K562 (cell line): ENCODE measurements at regions not wholly inside any gene's neighbourhood (a gene's known extent, or its start where the extent isn't known, plus 50 kb on each side); places are given as distances from the start of the nearest gene placed in this dataset.

Source experiments
- ATAC-seq: fragments of 200-7000 bp; cut with Tn5 transposase; 3 replicates; pipeline ENCODE4 v1.9.1; 2020; ENCODE audit warnings: moderate library complexity
- BruUV-seq: library from RNA; stranded (reverse); fragments of 400-500 nt; replicated peaks from 2 replicates; lab custom pipeline; 2021; lab: Mats Ljungman, UMichigan
- CTCF ChIA-PET: fragments of 300-600 bp; formaldehyde crosslinking; extraction: SDS; loops from one replicate; lab custom pipeline; 2021; ENCODE audit warnings: low intra/inter-chr PET ratio; lab: Yijun Ruan, JAX
- POLR2A ChIA-PET: fragments of 300-600, 350-650 bp; sonication (Branson Sonifier 250); formaldehyde crosslinking; extraction: SDS; loops from one replicate; lab custom pipeline; 2021; ENCODE audit warnings: antibody characterized with exemption, inconsistent platforms; lab: Yijun Ruan, JAX
- DNase-seq, 4 experiments: peaks; one replicate each; pipeline versions ENCODE4 v3.0.0 to v3.0.0-alpha.2; 2011 to 2018; ENCODE audit warnings: low spot score in 3 of 4, mixed read lengths in 3 of 4; ENCODE audit errors: extremely low read depth in 1 of 4
- FAIRE-seq: peaks from 2 replicates; lab custom pipeline; 2011; peaks lifted over from hg19 to GRCh38; lab: Jason Lieb, UNC
- H2AFZ ChIP-seq: 2 replicates; pipeline ENCODE4 v1.6.0; 2011; ENCODE audit warnings: low read depth, low read length, control low read depth, inconsistent platforms
- H3K27ac ChIP-seq: fragments of 200-600 bp; 3 replicates; pipeline ENCODE4 v1.8.0; 2011; ENCODE audit warnings: low read depth, mild to moderate bottlenecking, control low read depth, inconsistent platforms, low read length, moderate library complexity, mixed read lengths; ENCODE audit errors: extremely low read depth
- H3K27me3 ChIP-seq, 2 experiments: fragments of 300-600 bp in 1 of 2; 2 replicates in 1 of 2; 3 replicates in 1 of 2; pipeline versions ENCODE4 v1.6.0 to v1.8.0; 2011; ENCODE audit warnings: inconsistent platforms in 2 of 2, low read length in 2 of 2, mild to moderate bottlenecking in 1 of 2, mixed read lengths in 1 of 2, moderate library complexity in 1 of 2; ENCODE audit not compliant: control insufficient read depth in 2 of 2, insufficient read depth in 2 of 2
- H3K36me3 ChIP-seq: fragments of 300-600 bp; 3 replicates; pipeline ENCODE4 v1.8.0; 2011; ENCODE audit warnings: mild to moderate bottlenecking, low read length, inconsistent platforms; ENCODE audit not compliant: control insufficient read depth, insufficient read depth
- H3K4me1 ChIP-seq, 2 experiments: fragments of 200-600 bp in 1 of 2; replicated peaks in 1 of 2; 2 replicates in 1 of 2; 3 replicates in 1 of 2; pipeline versions ENCODE4 v1.5.1 to v1.8.0; 2011; ENCODE audit warnings: inconsistent platforms in 2 of 2, low read length in 2 of 2, mild to moderate bottlenecking in 1 of 2, mixed read lengths in 1 of 2, moderate library complexity in 1 of 2; ENCODE audit not compliant: control insufficient read depth in 2 of 2, insufficient read depth in 2 of 2
- H3K4me2 ChIP-seq: 2 replicates; pipeline ENCODE4 v1.6.1; 2011; ENCODE audit warnings: low read length, control low read depth, inconsistent platforms, mixed read lengths; ENCODE audit not compliant: insufficient read depth
- H3K4me3 ChIP-seq: fragments of 200-600 bp; sonication (generic), shearing (Covaris generic); 2 replicates; pipeline ENCODE4 v1.5.1; 2016; ENCODE audit warnings: control low read depth, inconsistent platforms
- H3K79me2 ChIP-seq: fragments of 200-600 bp; 3 replicates; pipeline ENCODE4 v1.8.0; 2011; ENCODE audit warnings: low read length, inconsistent platforms; ENCODE audit not compliant: control insufficient read depth, insufficient read depth
- H3K9ac ChIP-seq, 2 experiments: 2 replicates each; pipeline versions ENCODE4 v1.6.0 to v1.6.1; 2011; ENCODE audit warnings: low read depth in 2 of 2, low read length in 2 of 2, control low read depth in 1 of 2, inconsistent platforms in 1 of 2, mild to moderate bottlenecking in 1 of 2, mixed read lengths in 1 of 2; ENCODE audit not compliant: insufficient read depth in 1 of 2
- H3K9me1 ChIP-seq: one replicate; pipeline ENCODE4 v1.6.0; 2011; ENCODE audit warnings: inconsistent platforms, mild to moderate bottlenecking, low read length, moderate library complexity; ENCODE audit not compliant: control insufficient read depth, insufficient read depth
- H3K9me3 ChIP-seq: replicated peaks from 2 replicates; pipeline ENCODE4 v1.5.1; 2011; ENCODE audit warnings: low read depth, low read length, inconsistent platforms; ENCODE audit not compliant: control insufficient read depth, insufficient read depth
- H4K20me1 ChIP-seq: replicated peaks from 2 replicates; pipeline ENCODE4 v1.6.1; 2011; ENCODE audit warnings: low read length, inconsistent platforms, mixed read lengths; ENCODE audit not compliant: control insufficient read depth, insufficient read depth
- CUX1 ChIP-seq: fragments of 200-800 bp; sonication (Bioruptor generic); IDR thresholded peaks from 2 replicates; pipeline ENCODE4 v1.6.1; 2016; ENCODE audit warnings: missing genetic modification characterization, missing compliant biosample characterization
- HEY1 ChIP-seq: fragments of 250-450 bp; sonication (Bioruptor Pico); IDR thresholded peaks from 2 replicates; pipeline ENCODE4 v1.5.0; 2020; ENCODE audit warnings: mild to moderate bottlenecking, moderate library complexity, borderline replicate concordance
- LEF1 ChIP-seq: fragments of 450-650 bp; IDR thresholded peaks from 2 replicates; pipeline ENCODE4 v1.6.1; 2016; ENCODE audit warnings: mild to moderate bottlenecking
- USF1 ChIP-seq: sonication (generic); formaldehyde crosslinking; IDR thresholded peaks from 2 replicates; pipeline ENCODE4 v1.9.0; 2022; ENCODE audit warnings: mild to moderate bottlenecking, missing genetic modification reagents
- WGBS: fragments of 100-300 bp; shearing (Covaris generic); methylation state at CpG from one replicate; pipeline ENCODE4 v1.1.6; 2016; ENCODE audit warnings: low coverage, mixed read lengths; ENCODE audit not compliant: insufficient coverage; ENCODE audit errors: missing lambda C conversion rate; 5-methylcytosine and 5-hydroxymethylcytosine counted together
- in situ Hi-C: fragments of 300-500 bp; cut with MboI; formaldehyde crosslinking; loops from 4 replicates; pipeline ENCODE4 v1.15.0; 2018; ENCODE audit warnings: inconsistent platforms, mixed read lengths
- intact Hi-C: fragments of 100-400 bp; cut with micrococcal nuclease; formaldehyde crosslinking; loops from 2 replicates; pipeline ENCODE4 v1.14.2; 2022

- Histone ChIP-seq H3K9me1 (no peaks in the 10 kb centered on the region), H3K9ac (no peak overlapping the region), H4K20me1 (no peaks in the 10 kb centered on the region; the same call in 1 of the 2 replicates), H3K4me1 (no peaks in the 10 kb centered on the region), H2AFZ (no peak overlapping the region), H3K36me3 (no peaks in the 10 kb centered on the region), H3K9me3 (no peaks in the 10 kb centered on the region), H3K4me3 (no peak overlapping the region), H3K27me3 (peaks cover 7 to 14% of the 10 kb centered on the region in 2 experiments; a peak in 3 of 5 replicates), H3K4me2 (no peak overlapping the region), H3K79me2 (no peaks in the 10 kb centered on the region), H3K27ac (no peak overlapping the region)
- ATAC-seq, result no peak
- CTCF ChIA-PET, result no interaction called here
- TF ChIP-seq LEF1, result no peak
- no peak for TF ChIP-seq CUX1 (CRISPR knock-in tag)
- TF ChIP-seq HEY1 (CRISPR knock-in tag), result no peak
- no peak for TF ChIP-seq USF1
- DNase-seq, result no peak
- no TSS peak for BruUV-seq
- 0% methylated on average over 5 of the region's 5 CpGs for WGBS
- POLR2A ChIA-PET, result interaction anchor here (0.9 to 1.3 kb wide), 3 partner anchors 10 to 35 kb away, joined by 4 read pairs; no protein-coding TSS in a partner anchor
- in situ Hi-C loops, result no loop called here
- intact Hi-C loops, result no loop called here
- FAIRE-seq, result no peak
Observed at GRCh38 chr18:10312326-10313015, 142.0 kb upstream of the APCDD1 start.
